A549 (cell line): ENCODE measurements at regions not wholly inside any gene's neighbourhood (a gene's known extent, or its start where the extent isn't known, plus 50 kb on each side); places are given as distances from the start of the nearest gene placed in this dataset.

Experiments
- ATAC-seq, 2 experiments: fragments of 200-7000 bp in 1 of 2; fragments of >200 bp in 1 of 2; cut with Nextera tagmentation in 1 of 2; cut with Tn5 transposase in 1 of 2; 3 replicates each; pipeline versions ENCODE4 v1.8.0 to v1.9.1; 2018 to 2020; ENCODE audit warnings: mild to moderate bottlenecking in 1 of 2, moderate library complexity in 1 of 2
- CTCF ChIA-PET: fragments of 300-600 bp; sonication (Branson Sonifier 250); formaldehyde crosslinking; extraction: SDS; loops from one replicate; lab custom pipeline; 2021; ENCODE audit warnings: antibody characterized with exemption, inconsistent platforms; lab: Yijun Ruan, JAX
- POLR2A ChIA-PET: fragments of 350-600 bp; formaldehyde crosslinking; extraction: SDS; loops from one replicate; lab custom pipeline; 2021; ENCODE audit warnings: antibody characterized with exemption, inconsistent platforms; lab: Yijun Ruan, JAX
- DNase-seq, 2 experiments: peaks; one replicate each; pipeline versions ENCODE4 v3.0.0 to v3.0.0-alpha.2; 2011 to 2016; ENCODE audit warnings: low read depth in 1 of 2, low spot score in 1 of 2
- FAIRE-seq: peaks from 2 replicates; lab custom pipeline; 2011; peaks lifted over from hg19 to GRCh38; lab: Jason Lieb, UNC
- H3K27ac ChIP-seq, 2 experiments: fragments of >200 bp; sonication (Bioruptor Twin); formaldehyde crosslinking; 3 replicates each; pipeline ENCODE4 v1.5.1; 2016 to 2017
- H3K4me1 ChIP-seq: fragments of >200 bp; sonication (Bioruptor Twin); formaldehyde crosslinking; 3 replicates; pipeline ENCODE4 v1.6.1; 2016
- H3K4me2 ChIP-seq: fragments of >200 bp; sonication (Bioruptor Twin); formaldehyde crosslinking; 3 replicates; pipeline ENCODE4 v1.6.1; 2016
- H3K4me3 ChIP-seq: fragments of >200 bp; sonication (Bioruptor Twin); formaldehyde crosslinking; 3 replicates; pipeline ENCODE4 v1.5.1; 2016
- H3K9me3 ChIP-seq: fragments of >200 bp; sonication (Bioruptor Twin); formaldehyde crosslinking; 3 replicates; pipeline ENCODE4 v1.6.1; 2016
- BHLHE40 ChIP-seq: IDR thresholded peaks from 2 replicates; pipeline ENCODE4 v1.6.1; 2012; ENCODE audit warnings: low read depth, low read length, inconsistent platforms
- EP300 ChIP-seq, 2 experiments: fragments of >200 bp; sonication (Bioruptor Twin); formaldehyde crosslinking; IDR thresholded peaks; 2 replicates in 1 of 2; 3 replicates in 1 of 2; pipeline ENCODE4 v1.6.1; 2016 to 2017
- FOSB ChIP-seq: fragments of 250-450 bp; sonication (Bioruptor Pico); IDR thresholded peaks from 2 replicates; pipeline ENCODE4 v1.5.0; 2020; ENCODE audit warnings: mild to moderate bottlenecking, moderate library complexity
- HDAC2 ChIP-seq: fragments of 200-600 bp; sonication (generic); IDR thresholded peaks from 2 replicates; pipeline ENCODE4 v1.6.1; 2016
- HEYL ChIP-seq: fragments of 250-450 bp; sonication (Bioruptor Pico); IDR thresholded peaks from 2 replicates; pipeline ENCODE4 v1.8.0; 2021; ENCODE audit warnings: mild to moderate bottlenecking, moderate library complexity
- HOXA7 ChIP-seq: fragments of 250-450 bp; sonication (Bioruptor Pico); IDR thresholded peaks from 2 replicates; pipeline ENCODE4 v1.5.0; 2020; ENCODE audit warnings: mild to moderate bottlenecking, moderate library complexity
- HOXB13 ChIP-seq: fragments of 250-450 bp; sonication (Bioruptor Pico); IDR thresholded peaks from 2 replicates; pipeline ENCODE4 v1.5.0; 2020; ENCODE audit warnings: low read depth, mild to moderate bottlenecking, moderate library complexity
- JUN ChIP-seq, 2 experiments: fragments of >200 bp; sonication (Bioruptor Twin); formaldehyde crosslinking; IDR thresholded peaks; 2 replicates in 1 of 2; 3 replicates in 1 of 2; pipeline ENCODE4 v1.6.1; 2016 to 2017
- JUNB ChIP-seq: fragments of >200 bp; sonication (Bioruptor Twin); formaldehyde crosslinking; IDR thresholded peaks from 2 replicates; pipeline ENCODE4 v1.6.1; 2016
- NPAS2 ChIP-seq: fragments of 250-450 bp; sonication (Bioruptor Pico); IDR thresholded peaks from 2 replicates; pipeline ENCODE4 v1.8.0; 2022; ENCODE audit warnings: mild to moderate bottlenecking, moderate library complexity, borderline replicate concordance
- NR3C1 ChIP-seq: fragments of >200 bp; sonication (Bioruptor Twin); formaldehyde crosslinking; IDR thresholded peaks from 3 replicates; pipeline ENCODE4 v1.6.1; 2017
- POLR2AphosphoS2 ChIP-seq: conservative IDR thresholded peaks from 2 replicates; pipeline ENCODE4 v1.6.1; 2012; ENCODE audit warnings: low read length, improper control_type of control experiment, inconsistent platforms
- RCOR1 ChIP-seq: fragments of 150-350 bp; IDR thresholded peaks from 2 replicates; pipeline ENCODE4 v1.6.1; 2014; ENCODE audit warnings: antibody characterized with exemption, low read length, low read depth
- SMC3 ChIP-seq: fragments of >200 bp; sonication (Bioruptor Twin); formaldehyde crosslinking; IDR thresholded peaks from 3 replicates; pipeline ENCODE4 v1.6.1; 2018; ENCODE audit warnings: inconsistent platforms
- SREBF2 ChIP-seq: fragments of 450-650 bp; IDR thresholded peaks from 2 replicates; pipeline ENCODE4 v1.6.1; 2014; ENCODE audit warnings: mild to moderate bottlenecking, moderate library complexity
- TFCP2L1 ChIP-seq: fragments of 250-450 bp; sonication (Bioruptor Pico); IDR thresholded peaks from 2 replicates; pipeline ENCODE4 v1.5.0; 2021; ENCODE audit warnings: mild to moderate bottlenecking
- TP53 ChIP-seq: fragments of 250-450 bp; sonication (Bioruptor Pico); IDR thresholded peaks from 2 replicates; pipeline ENCODE4 v1.5.0; 2021; ENCODE audit warnings: mild to moderate bottlenecking, moderate library complexity
- ZNF302 ChIP-seq: fragments of 250-450 bp; sonication (Bioruptor Pico); IDR thresholded peaks from 2 replicates; pipeline ENCODE4 v1.9.0; 2021; ENCODE audit warnings: inconsistent platforms, mild to moderate bottlenecking, moderate library complexity
- ZSCAN20 ChIP-seq: fragments of 250-450 bp; sonication (Bioruptor Pico); IDR thresholded peaks from 2 replicates; pipeline ENCODE4 v1.8.0; 2022; ENCODE audit warnings: mild to moderate bottlenecking, moderate library complexity
- WGBS: methylation state at CpG from one replicate; pipeline ENCODE4 v1.1.6; 2017; ENCODE audit errors: missing lambda C conversion rate; 5-methylcytosine and 5-hydroxymethylcytosine counted together
- TF ChIP-seq, protein P1 (sequence below): fragments of >200 bp; sonication (Bioruptor Twin); formaldehyde crosslinking; IDR thresholded peaks from 2 replicates; pipeline ENCODE4 v1.6.1; 2016
- TF ChIP-seq, protein P2 (sequence below): fragments of >200 bp; sonication (Bioruptor Twin); formaldehyde crosslinking; IDR thresholded peaks from 3 replicates; pipeline ENCODE4 v1.5.1; 2016
- TF ChIP-seq, protein P3 (sequence below): fragments of >200 bp; sonication (Bioruptor Twin); formaldehyde crosslinking; IDR thresholded peaks from 3 replicates; pipeline ENCODE4 v1.6.1; 2016
- TF ChIP-seq, protein P4 (sequence below): IDR thresholded peaks from 2 replicates; pipeline ENCODE4 v1.6.1; 2012

DNA sequence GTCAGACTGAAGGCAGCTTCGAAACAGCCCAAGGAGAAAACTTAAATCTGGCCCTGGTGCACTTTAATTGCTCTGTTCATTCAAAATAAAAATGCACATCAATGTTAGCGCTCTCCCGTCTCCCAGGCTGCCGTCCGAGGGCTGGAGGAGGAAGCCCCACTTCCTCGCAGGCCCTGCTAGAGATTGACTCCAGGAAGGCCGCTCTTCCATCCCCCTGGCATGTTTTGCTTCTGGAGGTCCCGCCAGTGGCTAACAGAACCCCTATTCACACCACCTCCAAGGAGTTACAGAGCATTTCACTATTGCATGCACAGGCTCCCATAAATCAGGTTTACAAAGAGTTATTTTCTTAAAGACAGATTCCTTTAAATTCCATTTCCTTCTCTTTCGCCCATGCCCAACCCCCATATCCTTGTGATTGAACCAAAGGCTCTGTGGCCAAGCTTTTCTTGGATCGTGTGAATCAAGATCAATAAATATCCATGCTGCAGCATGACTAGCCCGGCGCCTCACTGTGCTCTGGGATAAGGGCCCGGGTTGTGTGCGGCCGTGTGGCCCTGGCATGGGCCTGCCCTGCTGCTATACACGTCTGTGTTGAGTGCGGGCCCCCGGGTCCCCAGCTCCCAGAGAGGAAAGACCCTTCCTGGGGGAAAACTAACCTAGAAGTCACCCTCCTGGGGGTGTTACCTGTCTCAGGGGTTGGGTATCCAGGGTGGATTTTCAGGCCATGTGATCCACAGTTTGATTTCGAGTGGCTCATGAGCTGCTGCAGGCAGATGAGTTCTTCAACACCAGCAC is 118.7 kb upstream of the GDF10 start:
- 86% methylated on average over 18 of the region's 19 CpGs for whole genome bisulfite sequencing

DNA sequence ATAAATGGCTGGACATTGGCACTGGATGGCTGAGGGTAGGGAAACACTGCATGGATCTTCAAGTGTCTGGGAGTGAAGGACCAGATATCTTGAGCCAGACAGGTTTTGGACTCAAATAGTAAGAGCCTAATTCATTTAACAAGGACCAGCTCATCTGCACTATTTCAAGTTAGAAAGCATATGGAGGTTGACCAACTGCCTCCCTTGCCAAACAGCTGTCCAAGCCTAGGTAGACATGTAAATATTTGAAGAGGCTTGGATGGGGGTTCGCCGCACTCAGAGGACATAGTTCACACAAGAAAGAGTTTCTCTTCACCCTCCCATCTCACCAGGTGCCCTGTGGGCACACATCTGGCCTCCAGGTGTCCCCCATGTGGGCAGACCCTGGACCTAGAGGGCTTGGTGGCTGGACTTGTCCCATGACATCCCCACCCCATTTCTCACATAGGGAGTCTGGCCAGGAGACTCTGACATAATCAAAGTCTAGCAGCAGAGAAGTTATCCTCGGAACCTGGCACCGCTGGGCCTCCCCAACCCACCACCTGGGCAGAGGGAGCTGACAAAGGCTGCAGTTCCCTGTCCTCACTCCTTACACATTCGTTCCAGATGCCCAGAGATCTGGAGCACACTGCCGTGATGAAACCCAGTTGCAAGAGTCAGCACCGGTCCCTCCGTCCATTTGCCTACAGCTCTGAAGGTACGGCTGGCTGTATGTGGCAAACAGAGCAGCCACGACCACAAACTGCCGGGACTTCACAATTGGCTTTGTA is 116.9 kb upstream of the GDF10 start:
- ChIA-PET POLR2A (no interaction called here), CTCF (interaction anchor here (0.6 to 1.0 kb wide), 2 partner anchors 82 to 117 kb away, joined by 3 read pairs; partner anchors contain the start of gene GDF10)
- Histone ChIP-seq H3K27ac (no peak overlapping the region), H3K4me1 (no peaks in the 10 kb centered on the region), H3K9me3 (no peaks in the 10 kb centered on the region), H3K4me2 (no peak overlapping the region), H3K4me3 (no peak overlapping the region)
- 62% methylated on average over 6 of the region's 11 CpGs for WGBS
- DNase-seq (no peak), FAIRE-seq (no peak), ATAC-seq (no peak)
- TF ChIP-seq JUNB (no peak), HDAC2 (no peak), NPAS2 (no peak), POLR2AphosphoS2 (no peak), HOXA7 (CRISPR knock-in tag) (no peak), FOSB (CRISPR knock-in tag) (no peak), ZNF302 (CRISPR knock-in tag) (no peak), SREBF2 (no peak)

More for the DNA sequence above, 118.7 kb upstream of the GDF10 start:
- TF ChIP-seq SMC3, result no peak
- TF ChIP-seq, protein P1, sequence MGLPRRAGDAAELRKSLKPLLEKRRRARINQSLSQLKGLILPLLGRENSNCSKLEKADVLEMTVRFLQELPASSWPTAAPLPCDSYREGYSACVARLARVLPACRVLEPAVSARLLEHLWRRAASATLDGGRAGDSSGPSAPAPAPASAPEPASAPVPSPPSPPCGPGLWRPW, result no peak
- no peak for TF ChIP-seq HDAC2
- TF ChIP-seq ZNF302 (CRISPR knock-in tag), result no peak
- TF ChIP-seq, protein P2, sequence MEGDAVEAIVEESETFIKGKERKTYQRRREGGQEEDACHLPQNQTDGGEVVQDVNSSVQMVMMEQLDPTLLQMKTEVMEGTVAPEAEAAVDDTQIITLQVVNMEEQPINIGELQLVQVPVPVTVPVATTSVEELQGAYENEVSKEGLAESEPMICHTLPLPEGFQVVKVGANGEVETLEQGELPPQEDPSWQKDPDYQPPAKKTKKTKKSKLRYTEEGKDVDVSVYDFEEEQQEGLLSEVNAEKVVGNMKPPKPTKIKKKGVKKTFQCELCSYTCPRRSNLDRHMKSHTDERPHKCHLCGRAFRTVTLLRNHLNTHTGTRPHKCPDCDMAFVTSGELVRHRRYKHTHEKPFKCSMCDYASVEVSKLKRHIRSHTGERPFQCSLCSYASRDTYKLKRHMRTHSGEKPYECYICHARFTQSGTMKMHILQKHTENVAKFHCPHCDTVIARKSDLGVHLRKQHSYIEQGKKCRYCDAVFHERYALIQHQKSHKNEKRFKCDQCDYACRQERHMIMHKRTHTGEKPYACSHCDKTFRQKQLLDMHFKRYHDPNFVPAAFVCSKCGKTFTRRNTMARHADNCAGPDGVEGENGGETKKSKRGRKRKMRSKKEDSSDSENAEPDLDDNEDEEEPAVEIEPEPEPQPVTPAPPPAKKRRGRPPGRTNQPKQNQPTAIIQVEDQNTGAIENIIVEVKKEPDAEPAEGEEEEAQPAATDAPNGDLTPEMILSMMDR, result no peak
- TF ChIP-seq JUN (IDR thresholded peaks at IDR 0.05), result no peak
- no peak for TF ChIP-seq NR3C1
- TF ChIP-seq, protein P3, sequence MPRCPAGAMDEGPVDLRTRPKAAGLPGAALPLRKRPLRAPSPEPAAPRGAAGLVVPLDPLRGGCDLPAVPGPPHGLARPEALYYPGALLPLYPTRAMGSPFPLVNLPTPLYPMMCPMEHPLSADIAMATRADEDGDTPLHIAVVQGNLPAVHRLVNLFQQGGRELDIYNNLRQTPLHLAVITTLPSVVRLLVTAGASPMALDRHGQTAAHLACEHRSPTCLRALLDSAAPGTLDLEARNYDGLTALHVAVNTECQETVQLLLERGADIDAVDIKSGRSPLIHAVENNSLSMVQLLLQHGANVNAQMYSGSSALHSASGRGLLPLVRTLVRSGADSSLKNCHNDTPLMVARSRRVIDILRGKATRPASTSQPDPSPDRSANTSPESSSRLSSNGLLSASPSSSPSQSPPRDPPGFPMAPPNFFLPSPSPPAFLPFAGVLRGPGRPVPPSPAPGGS, result no peak
- TF ChIP-seq HOXB13 (CRISPR knock-in tag), result no peak
- TF ChIP-seq, all 56 proteins: peak for 0
- FAIRE-seq (no peak), DNase-seq (no peak), ATAC-seq (no peak)
- no peak overlapping the region for H3K4me3 ChIP-seq
- POLR2A ChIA-PET, result no interaction called here
- H3K4me2 ChIP-seq, result no peak overlapping the region
- no peaks in the 10 kb centered on the region for H3K9me3 ChIP-seq
- H3K27ac ChIP-seq, result no peak overlapping the region
- CTCF ChIA-PET, result no interaction called here
- no peaks in the 10 kb centered on the region for H3K4me1 ChIP-seq

DNA sequence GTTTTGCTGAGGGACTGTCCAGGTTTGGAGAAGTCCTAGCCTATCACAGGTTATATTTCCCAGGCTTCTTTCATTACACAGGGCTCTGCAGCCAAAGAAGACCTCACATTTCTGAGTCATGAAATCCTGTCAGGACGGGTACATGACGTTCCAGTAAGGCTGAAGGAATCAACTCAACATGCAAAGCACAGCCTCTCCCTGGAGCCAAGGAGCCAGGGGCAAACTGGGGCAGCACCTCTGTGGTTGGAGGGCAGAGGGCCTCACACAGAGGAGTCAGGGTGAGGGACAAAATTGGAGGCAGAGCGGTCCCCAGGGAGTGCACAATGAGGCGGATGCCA is 116.3 kb upstream of the GDF10 start:
- Histone ChIP-seq H3K27ac (no peak overlapping the region), H3K4me1 (no peaks in the 10 kb centered on the region), H3K4me3 (no peak overlapping the region), H3K4me2 (no peak overlapping the region), H3K9me3 (no peaks in the 10 kb centered on the region)
- no peak for DNase-seq
- ChIA-PET POLR2A (no interaction called here), CTCF (interaction anchor here (0.6 kb wide), 1 partner anchor 117 kb away, joined by 3 read pairs; the partner anchor contains the start of gene GDF10)
- ATAC-seq, result no peak
- FAIRE-seq, result no peak
- 56% methylated on average over 4 of the region's 4 CpGs for WGBS
- TF ChIP-seq BHLHE40 (no peak), TFCP2L1 (no peak), JUNB (no peak), HOXA7 (CRISPR knock-in tag) (no peak), ZNF302 (CRISPR knock-in tag) (no peak), RCOR1 (no peak), ZSCAN20 (no peak), HDAC2 (no peak), EP300 (IDR thresholded peaks at IDR 0.05) (no peak), HEYL (CRISPR knock-in tag) (no peak), TP53 (CRISPR knock-in tag) (no peak), FOSB (CRISPR knock-in tag) (no peak), NPAS2 (no peak)
- TF ChIP-seq, protein P3, result no peak
- TF ChIP-seq, protein P1, result no peak
- TF ChIP-seq, protein P4, sequence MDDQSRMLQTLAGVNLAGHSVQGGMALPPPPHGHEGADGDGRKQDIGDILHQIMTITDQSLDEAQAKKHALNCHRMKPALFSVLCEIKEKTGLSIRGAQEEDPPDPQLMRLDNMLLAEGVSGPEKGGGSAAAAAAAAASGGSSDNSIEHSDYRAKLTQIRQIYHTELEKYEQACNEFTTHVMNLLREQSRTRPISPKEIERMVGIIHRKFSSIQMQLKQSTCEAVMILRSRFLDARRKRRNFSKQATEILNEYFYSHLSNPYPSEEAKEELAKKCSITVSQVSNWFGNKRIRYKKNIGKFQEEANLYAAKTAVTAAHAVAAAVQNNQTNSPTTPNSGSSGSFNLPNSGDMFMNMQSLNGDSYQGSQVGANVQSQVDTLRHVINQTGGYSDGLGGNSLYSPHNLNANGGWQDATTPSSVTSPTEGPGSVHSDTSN, result no peak
